GM18870 (cell line): ENCODE measurements at regions not wholly inside any gene's neighbourhood (a gene's known extent, or its start where the extent isn't known, plus 50 kb on each side); places are given as distances from the start of the nearest gene placed in this dataset.

Experiments used
- ATAC-seq: cut with Tn5 transposase; IDR thresholded peaks from one replicate; pipeline ENCODE4 v1.9.1; 2021; ENCODE audit warnings: moderate library complexity; ENCODE audit not compliant: unreplicated experiment

DNA sequence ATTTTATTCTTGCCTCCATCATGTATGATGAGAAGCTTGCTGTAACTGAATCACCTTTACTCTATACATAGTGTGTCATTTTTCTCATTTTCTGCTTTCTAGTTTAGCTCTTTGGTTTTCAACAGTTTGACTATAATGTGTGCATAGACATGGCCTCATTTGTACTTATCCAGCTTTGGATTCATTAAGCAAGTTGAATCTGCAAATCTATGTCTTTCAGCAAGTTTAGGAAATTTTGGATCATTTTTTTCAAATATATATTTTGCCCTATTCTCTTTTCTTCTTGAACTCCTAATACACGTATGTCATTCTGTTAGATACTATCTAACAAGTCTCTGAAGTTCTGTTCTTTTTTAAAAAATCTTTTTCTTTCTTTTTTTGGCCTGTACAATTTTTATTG is 57.8 kb downstream of the PRLHR start:
- ATAC-seq, result no peak

DNA sequence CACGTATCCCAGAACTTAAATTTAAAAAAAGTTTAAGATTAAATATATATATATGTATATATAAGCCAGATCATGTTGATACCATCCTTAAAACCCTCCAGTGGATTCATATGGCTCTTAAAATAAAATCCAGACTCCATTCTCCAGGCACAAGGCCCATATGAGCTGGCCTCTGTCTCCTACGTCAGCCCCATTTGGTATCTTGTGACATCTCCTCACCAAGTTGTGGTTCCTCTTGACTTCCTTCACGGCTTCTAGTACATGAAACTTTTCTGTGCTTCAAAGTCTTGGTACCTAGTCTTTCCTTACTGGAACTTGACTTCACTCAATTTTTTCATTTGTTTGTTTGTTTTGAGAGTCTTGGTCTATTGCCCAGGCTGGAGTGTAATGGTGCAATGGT is 61.3 kb downstream of the PRLHR start:
- no peak for ATAC-seq

DNA sequence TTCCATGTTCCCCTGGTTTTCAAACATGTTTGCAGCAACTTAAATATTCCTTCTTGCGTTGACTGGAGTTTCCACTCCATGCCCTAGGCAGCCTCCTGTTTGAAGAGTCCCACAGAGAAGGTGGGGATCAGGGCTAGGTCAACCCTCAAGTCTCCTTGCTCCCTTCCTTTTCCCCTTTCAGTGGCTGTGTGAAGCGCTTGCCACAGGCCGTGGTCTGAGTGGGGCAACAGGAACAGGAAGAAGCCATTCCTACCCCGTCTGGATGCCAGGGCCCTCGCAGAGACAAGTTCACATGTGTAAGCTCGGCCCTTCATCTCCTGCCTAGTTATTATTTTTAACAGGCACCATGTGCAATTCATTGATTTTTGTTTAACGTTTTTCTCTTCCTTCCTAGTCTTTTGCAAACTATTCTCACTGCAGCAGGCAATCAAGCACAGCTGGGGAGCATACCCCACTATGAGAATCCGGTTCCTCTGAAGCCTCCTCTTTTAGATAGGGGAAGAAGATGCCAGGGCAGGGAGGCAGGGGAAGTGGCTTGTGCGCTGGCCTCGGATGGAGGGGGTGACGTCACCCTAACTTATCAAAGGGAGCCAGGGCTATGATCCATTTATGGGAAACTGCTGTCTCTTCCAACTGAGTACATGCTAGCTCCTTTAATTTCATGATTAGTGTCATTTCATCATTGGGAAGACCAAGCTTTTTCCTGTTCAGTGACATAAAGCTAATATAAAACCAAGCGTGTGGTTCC is 64.2 kb downstream of the PRLHR start:
- ATAC-seq, result no peak

DNA sequence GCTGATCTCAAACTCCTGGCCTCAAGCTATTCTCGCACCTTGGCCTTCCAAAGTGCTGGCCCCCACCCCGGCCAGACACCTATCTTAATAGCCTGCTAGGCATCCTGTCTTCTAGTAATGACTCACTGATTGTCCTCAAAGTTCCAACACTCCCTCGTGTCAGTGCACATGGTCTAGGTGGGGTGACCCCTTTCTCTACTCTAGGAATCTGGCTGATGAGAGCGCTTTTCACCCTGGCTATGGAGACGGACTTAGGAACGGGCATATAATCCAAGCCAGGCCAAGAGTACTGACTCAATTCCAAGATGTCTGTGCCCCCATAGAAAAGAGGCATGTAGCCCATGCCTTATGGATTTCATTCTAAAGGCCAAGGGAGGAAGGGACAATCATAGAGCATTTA is 67.0 kb downstream of the PRLHR start:
- no peak for ATAC-seq

DNA sequence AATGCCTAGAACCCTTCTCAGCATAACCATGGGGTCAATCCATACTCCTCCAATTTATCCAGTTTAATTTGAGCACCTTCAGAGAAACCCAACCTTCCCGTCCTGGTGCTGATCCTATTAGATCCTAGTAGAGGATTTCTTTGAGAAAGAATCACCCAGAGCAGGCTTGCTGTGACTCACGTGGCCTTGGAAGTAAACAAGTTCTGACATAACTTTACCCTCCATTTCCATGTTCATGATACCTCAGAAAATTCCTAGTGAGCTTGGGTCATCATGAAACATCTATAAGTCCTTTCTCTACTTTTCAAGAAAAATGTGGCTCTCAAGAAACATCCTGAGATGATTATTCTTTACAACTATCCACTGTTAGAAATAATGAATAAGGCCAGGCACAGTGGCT is 71.7 kb downstream of the PRLHR start:
- ATAC-seq, result no peak

DNA sequence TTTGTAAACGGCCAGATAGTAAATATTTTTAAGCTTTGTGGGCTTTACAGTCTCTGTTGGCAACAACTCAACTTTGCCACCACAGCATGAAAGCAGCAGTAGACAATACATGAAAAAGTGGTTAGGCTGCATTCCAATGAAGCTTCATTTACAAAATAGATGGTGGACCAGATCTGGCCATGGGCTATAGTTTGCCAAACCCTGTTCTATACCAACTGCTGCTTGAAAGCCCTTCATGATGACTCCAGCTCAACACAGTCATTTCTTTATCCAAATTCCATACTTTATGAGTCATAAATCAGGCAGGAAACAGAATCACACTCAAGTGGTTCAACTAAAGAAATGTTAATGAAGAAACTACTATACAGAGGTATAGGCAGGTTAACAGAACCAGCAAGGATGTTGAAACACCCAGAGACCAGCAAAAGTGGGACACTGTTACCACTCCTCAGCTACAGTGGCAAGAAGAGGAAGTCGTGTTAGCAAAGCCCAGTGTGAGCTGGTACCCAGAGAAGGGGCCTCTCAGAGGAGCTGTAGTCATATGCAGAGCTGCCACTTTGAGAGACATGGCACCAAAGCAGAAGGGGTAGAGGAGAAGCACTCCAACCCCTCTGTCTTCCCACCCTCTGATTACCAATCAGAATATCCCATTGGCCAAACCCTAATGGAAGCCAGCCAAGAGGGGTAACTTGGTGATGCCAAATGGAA is 72.5 kb downstream of the PRLHR start:
- no peak for ATAC-seq

DNA sequence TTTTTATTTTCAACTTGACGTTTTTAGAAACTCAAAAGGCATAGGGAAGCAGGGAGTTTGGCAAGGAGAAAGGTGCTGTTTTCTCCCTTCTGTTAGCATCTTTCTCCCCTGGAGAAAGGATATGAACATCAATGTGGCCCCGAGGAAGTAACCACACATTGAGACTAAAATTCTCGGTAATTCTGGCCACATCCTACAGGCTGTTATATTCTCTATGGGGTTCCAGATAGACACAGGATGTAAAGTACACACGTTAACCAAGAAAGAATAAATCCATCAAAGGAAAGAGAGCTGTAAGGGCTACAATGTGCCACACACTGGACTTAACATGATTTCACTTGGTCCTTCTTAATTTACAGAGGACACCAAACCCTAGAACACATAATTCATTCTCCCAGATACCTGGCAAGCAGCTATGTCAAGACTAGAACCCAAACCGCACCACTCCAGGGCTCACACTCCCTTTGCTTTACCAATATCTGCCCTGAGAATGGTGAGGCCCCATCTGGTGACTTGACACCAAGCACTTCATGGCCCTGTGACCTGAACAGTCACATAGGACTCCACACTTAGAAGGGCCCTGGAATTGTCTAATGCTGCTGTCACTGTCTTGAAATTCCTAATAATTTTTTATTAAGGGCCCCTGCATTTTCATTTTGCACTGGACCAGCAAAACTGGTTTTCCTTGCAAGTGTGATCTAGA is 73.9 kb downstream of the PRLHR start:
- no peak for ATAC-seq

DNA sequence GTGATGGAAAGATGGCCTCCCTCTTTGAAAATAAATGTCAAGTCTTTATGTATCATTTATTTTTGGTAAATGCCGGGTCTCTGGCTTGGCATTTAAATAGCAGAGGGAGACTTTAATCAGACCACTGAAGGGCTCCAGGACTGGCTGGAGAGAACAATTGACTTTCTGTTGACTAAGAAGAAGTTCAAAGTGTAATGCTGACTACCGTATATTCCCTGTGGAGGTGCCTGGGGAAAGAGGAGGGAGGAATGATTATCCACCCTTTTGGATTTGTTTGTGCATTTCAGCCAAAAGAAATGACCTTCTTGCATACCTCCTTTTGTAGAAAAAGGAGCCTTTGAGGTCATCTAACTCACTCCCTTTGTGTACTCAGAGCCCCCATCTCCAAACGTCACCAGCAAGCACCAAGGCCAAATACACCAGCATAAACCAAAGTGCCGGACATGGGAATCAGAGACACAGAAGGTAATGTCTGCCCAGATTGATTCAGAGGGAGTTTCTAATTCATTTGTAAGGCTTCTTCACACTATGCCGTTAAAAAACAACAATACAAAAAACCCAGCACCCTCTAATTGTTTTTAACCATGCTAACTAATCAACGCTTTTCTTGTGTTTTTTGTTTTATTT is 75.2 kb downstream of the PRLHR start:
- no peak for ATAC-seq

DNA sequence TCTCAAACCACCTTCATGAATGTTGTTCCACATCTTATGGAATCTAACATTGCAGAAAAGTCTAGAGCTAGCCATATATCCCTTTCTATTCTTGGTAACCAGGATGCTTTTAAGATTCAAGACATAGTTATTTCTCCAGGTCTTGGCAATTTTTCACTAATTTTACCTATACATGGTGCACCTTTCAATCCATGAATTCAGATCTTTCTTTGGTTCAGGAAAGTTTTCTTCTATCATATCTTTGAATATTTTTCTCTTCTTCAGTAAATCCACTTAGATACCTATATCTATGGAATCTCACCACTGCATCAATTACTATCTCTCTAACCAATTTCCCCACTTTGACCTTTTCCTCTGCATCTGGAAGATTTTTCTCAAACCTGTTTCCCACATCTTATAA is 77.4 kb downstream of the PRLHR start:
- ATAC-seq, result no peak

DNA sequence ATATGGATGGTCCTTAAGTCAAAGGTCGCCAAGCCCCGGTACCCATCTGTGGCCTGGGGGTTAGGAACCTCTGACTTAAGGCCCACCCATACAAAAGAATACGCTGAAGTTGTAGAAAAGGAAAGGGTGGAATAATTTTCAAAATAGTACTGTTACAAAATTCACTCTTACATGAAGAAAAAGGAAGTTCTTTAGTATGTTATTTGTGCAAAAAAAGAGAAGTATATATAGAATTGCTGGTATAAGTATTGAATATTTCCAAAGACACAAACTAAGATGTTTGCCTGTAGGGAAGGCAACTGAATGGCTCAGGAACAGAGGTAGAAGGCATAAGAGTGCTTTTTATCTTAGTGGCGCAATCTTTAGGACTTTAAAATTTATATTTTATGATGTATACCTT is 78.7 kb downstream of the PRLHR start:
- ATAC-seq, result no peak

DNA sequence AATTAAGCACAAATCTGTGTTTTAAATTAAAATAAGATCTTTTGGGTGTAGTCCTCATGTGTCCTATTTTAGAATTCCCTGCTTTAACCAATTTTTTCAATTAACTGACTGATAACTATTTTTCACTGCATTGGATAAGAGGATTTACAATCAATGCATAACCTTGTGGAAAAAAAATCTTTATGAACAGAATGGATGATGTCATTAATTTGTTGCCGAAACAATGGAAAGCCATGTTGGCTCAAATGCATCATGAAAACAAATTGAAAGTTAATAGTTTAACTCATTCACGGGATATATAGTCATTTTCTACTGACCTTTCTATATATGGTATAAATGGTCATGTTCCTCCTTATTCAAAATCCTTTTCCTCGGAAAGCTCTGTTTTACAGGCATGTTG is 82.3 kb downstream of the PRLHR start:
- ATAC-seq, result no peak

DNA sequence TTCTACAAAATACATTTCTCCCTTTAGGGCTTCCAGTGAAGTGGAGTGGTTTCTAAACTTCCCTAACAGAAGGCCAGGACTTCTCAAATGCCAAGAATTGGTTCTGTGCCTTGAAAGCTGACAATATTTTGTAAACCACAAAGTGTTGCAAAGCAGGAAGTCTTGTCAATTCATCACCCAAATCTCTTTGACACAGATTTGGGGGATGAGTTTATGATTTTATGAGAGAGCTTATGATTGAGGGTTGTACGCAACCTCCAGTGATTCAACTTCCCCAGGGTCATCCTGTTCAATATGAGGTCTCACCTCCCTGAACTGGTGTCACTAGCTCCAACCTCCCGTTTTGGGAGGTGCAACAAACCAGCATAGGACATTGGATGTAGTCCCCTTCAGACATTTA is 83.7 kb downstream of the PRLHR start:
- ATAC-seq, result no peak

DNA sequence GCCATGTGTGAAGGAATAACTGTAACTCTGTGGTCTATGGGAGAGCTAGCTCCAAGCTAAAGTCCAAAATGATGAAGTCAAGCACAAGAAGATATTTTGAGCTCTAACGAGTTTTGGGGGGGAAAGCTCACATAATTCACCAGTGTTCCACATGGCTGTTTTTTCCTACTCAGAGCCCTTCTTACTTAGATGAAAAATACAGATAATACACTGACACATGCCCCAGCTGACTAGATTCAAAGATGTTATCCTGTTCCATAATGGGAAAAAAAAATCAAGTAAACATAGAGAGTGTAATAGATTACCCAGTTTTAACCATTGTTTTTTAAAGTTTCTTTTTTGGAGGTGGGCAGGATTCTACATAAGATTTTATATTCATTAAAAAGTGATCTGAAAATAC is 86.6 kb downstream of the PRLHR start:
- ATAC-seq, result no peak

DNA sequence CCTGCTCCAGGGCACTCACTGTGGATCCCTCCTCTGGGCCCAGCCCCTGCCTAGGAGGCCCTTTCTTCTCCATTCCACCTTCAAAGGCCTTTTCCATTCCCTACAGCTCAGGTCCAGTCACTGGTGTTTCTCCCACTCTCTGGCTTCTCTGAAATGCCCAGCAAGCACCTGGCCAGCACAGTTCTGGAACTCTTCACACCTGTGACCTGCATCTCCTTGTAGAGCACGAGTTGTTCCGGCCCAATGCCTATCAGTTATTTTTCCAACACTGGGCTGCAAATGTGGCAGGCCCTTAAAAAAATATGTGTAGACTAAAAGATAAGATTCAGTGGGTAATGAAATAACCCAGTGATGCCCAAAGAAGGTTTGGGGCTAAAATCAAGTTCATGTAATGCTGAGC is 87.1 kb downstream of the PRLHR start:
- no peak for ATAC-seq

DNA sequence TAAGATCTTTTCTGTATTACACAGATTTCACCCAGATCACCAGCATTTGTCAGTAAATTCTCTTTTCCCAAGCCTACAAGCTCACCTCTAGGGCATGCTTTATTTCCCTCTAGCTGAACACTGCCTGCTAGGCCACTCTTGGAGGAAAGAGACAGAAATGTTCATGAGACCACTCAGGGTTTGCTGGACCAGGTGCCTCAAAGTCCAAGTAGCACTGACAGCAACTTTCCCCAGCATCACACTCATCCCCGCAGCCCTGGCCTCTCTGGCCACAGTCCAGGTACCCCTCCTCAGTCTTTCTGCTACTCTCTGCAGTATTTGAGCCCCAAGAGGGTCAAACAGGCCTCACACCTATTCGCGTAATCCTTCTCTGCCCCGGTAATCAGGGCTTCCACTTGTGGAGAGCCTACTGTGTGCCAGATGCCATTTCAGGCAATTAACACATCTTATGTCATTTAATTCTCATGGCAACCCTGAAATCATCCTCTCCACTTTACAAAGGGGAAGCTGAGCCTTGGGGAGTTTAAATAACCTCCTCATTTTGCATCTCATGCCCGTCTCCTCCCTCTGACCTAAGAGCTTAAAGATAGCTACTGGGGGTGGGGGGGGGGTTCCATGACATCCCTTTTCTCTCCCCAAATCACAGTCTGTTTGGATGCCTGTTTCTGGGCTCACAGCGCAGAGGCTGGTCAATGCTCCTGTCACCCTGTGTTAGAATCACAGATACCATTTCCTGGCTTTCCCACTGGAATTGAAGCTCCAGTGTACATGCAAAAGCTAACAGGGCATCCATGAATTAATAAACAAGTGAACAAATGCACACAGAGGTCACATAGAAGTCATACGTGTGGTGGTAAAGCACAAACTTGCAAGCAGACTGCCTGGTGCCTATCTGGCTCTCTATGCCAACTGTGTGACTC is 88.5 kb downstream of the PRLHR start:
- ATAC-seq, result no peak

DNA sequence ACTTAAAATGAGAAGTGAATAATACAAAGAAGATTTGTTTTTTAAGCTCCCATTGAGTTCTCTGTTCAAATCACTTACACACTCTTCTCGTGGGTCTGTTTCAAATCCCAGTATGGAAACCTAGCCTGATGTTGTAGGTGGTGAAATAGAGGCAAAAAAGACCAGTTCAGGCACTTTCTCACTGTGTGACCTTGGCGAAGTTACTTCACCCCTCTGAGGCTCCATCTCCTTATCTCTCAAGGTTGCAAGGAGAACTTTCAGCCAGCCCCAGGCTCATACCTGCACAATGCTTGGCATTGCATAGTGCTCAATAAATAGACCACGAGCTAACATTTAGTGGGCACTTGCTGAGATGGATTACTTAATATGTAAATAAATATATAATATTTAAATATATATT is 90.1 kb downstream of the PRLHR start:
- ATAC-seq, result no peak

DNA sequence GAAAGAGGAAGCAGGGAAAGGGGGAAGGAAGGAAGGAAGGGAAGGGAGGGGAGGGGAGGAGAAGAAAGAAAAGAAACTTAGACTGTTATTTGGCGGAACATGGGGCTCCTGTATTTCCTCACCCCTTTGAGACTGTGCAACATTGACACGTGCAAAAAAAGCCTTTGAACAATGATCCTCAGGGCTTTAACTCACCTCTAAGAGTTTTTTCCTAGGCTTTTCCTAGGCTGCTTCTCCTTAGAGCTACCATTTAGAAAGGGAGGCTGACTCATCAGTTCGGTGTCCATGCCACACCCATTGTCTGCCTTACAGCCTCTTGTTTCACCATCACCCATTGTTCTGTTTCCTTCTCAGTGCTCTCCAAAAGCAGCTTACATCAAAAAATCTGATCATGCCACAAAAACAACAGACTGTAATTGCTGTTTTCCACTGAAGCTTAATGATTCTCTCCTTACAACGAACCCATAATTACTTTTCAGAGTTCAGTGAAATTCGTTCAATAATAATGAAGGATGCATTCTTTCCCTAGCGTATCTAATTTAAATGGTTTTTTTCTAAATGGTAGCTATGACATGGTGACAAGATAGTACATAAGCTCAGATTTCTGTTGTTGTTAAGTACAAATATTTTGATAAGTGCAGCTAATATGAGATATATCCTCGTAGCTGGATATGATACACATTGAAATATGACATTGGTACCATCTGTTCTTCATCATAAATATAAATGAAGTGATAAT is 90.8 kb downstream of the PRLHR start:
- ATAC-seq, result no peak

DNA sequence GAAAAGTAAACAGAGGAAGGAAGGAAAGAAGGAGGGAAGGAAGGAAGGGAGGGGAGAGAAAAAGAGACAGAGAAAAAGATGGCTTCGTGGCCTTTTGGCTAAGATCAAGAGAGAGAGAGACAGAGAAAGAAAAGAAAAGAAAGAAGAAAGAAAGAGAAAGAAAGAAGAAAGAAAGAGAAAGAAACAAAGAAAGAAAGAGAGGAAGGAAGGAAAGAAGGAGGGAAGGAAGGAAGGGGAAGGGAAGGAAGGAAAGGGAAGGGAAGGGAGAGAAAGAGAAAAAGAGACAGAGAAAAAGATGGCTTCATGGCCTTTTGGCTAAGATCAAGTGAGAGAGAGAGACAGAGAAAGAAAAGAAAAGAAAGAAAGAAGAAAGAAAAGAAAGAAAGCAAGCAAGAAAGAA is 91.4 kb downstream of the PRLHR start:
- no peak for ATAC-seq

DNA sequence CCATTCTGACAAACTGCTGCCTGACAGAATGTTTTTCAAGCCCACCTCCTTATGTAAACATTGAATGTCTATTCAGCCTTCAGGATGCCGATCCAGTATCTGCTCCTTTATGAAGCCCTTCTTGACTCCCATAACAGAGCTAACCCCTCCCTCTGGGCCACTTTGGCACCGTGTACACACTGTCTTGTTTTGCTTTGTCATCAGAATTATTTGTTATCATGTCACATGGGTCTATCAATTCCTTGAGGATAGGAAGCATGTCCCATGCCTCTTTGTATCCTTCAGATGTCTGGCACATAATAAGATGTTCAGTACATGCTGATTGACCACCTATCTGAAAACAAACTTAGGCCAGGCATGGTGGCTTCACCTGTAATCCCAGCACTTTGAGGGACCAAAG is 92.3 kb downstream of the PRLHR start:
- ATAC-seq, result no peak
